ENCODE measurements at regions not wholly inside any gene's neighbourhood (a gene's known extent, or its start where the extent isn't known, plus 50 kb on each side); places are given as distances from the start of the nearest gene placed in this dataset.

- no peaks in the 10 kb centered on the region for H3K36me3 ChIP-seq
- peaks cover 0 to 25% (median 10%) of the 10 kb centered on the region in 4 donors for H3K4me1 ChIP-seq
- H3K27me3 ChIP-seq, result no peaks in the 10 kb centered on the region
- no peak overlapping the region for H3K4me3 ChIP-seq
- DNase-seq (ENCODE audit: low spot score in 2 of 2), result no peak
- no peaks in the 10 kb centered on the region for H3K9me3 ChIP-seq
- WGBS, 2 donors, result 79 to 86% methylated on average over 14 to 17 of the region's 17 CpGs
- TF ChIP-seq EP300 (IDR thresholded peaks at IDR 0.05), result no peak
- TF ChIP-seq CTCF (IDR thresholded peaks at IDR 0.05), result no peak
- TF ChIP-seq POLR2A (IDR thresholded peaks at IDR 0.05), result no peak
- H3K27ac ChIP-seq, result no peak overlapping the region
These were observed 97.4 kb downstream of the THBS2 start for GRCh38 chr6:169156108-169156792.

GRCh38 chr6:169155481-169155880 is 98.2 kb downstream of the THBS2 start:
- whole genome bisulfite sequencing, 2 donors, result 92 to 98% methylated on average over 7 of the region's 7 CpGs

GRCh38 chr6:169153401-169153800 is 100.2 kb downstream of the THBS2 start:
- Histone ChIP-seq H3K27me3 (no peaks in the 10 kb centered on the region), H3K4me1 (peaks cover 0 to 16% (median 10%) of the 10 kb centered on the region in 4 donors), H3K27ac (no peak overlapping the region), H3K4me3 (no peak overlapping the region), H3K9me3 (peaks cover 0 to 18% (median 9%) of the 10 kb centered on the region in 4 donors), H3K36me3 (no peaks in the 10 kb centered on the region)
- TF ChIP-seq EP300 (IDR thresholded peaks at IDR 0.05), result no peak
- no peak for TF ChIP-seq POLR2A (IDR thresholded peaks at IDR 0.05)
- TF ChIP-seq CTCF (IDR thresholded peaks at IDR 0.05), result no peak
- 87 to 88% methylated on average over 4 of the region's 4 CpGs for WGBS, 2 donors
- DNase-seq (ENCODE audit: low spot score in 2 of 2), result no peak

More at GRCh38 chr6:169155481-169155880, 98.2 kb downstream of the THBS2 start:
- Histone ChIP-seq H3K4me3 (no peak overlapping the region), H3K36me3 (no peaks in the 10 kb centered on the region), H3K9me3 (peaks cover 0 to 4% (median 2%) of the 10 kb centered on the region in 4 donors), H3K27ac (no peak overlapping the region), H3K4me1 (peaks cover 0 to 25% (median 10%) of the 10 kb centered on the region in 4 donors), H3K27me3 (no peaks in the 10 kb centered on the region)
- TF ChIP-seq CTCF (IDR thresholded peaks at IDR 0.05) (no peak), POLR2A (IDR thresholded peaks at IDR 0.05) (no peak), EP300 (IDR thresholded peaks at IDR 0.05) (no peak)
- DNase-seq (ENCODE audit: low spot score in 2 of 2), result no peak

- TF ChIP-seq EP300 (IDR thresholded peaks at IDR 0.05) (no peak), POLR2A (IDR thresholded peaks at IDR 0.05) (no peak), CTCF (IDR thresholded peaks at IDR 0.05) (no peak)
- 65 to 78% methylated on average over 2 of the region's 2 CpGs for WGBS, 2 donors
- Histone ChIP-seq H3K4me3 (no peak overlapping the region), H3K27me3 (no peaks in the 10 kb centered on the region), H3K36me3 (no peaks in the 10 kb centered on the region), H3K9me3 (peaks cover 0 to 26% (median 9%) of the 10 kb centered on the region in 4 donors), H3K27ac (no peak overlapping the region), H3K4me1 (peaks cover 0 to 21% (median 1%) of the 10 kb centered on the region in 4 donors)
- no peak for DNase-seq (ENCODE audit: low spot score in 2 of 2)
These were observed 107.1 kb downstream of the THBS2 start for GRCh38 chr6:169146521-169146920.

GRCh38 chr6:169145991-169146501 is 107.6 kb downstream of the THBS2 start:
- no peak overlapping the region for H3K4me3 ChIP-seq
- no peak for TF ChIP-seq POLR2A (IDR thresholded peaks at IDR 0.05)
- TF ChIP-seq CTCF (IDR thresholded peaks at IDR 0.05), result no peak
- TF ChIP-seq EP300 (IDR thresholded peaks at IDR 0.05), result no peak
- peaks cover 0 to 26% (median 9%) of the 10 kb centered on the region in 4 donors for H3K9me3 ChIP-seq
- H3K36me3 ChIP-seq, result no peaks in the 10 kb centered on the region
- no peak for DNase-seq (ENCODE audit: low spot score in 2 of 2)
- no peaks in the 10 kb centered on the region for H3K27me3 ChIP-seq
- 55 to 58% methylated on average over 10 of the region's 10 CpGs for WGBS, 2 donors
- H3K27ac ChIP-seq, result peak overlapping the region in 1 of 4 donors; percentile 29
- peaks cover 0 to 25% (median 3%) of the 10 kb centered on the region in 4 donors for H3K4me1 ChIP-seq

Measured in tibial nerve (tissue), 4 donors.